H7 (cell line): ENCODE measurements at regions not wholly inside any gene's neighbourhood (a gene's known extent, or its start where the extent isn't known, plus 50 kb on each side); places are given as distances from the start of the nearest gene placed in this dataset.

Experiments used
- DNase-seq: peaks from one replicate; pipeline ENCODE4 v3.0.0; 2012
- H3K27me3 ChIP-seq: 2 replicates; pipeline ENCODE4 v1.6.0; 2011; ENCODE audit warnings: mild to moderate bottlenecking, low read length; ENCODE audit not compliant: control insufficient read depth, insufficient read depth
- H3K36me3 ChIP-seq: replicated peaks from 2 replicates; pipeline ENCODE4 v1.5.1; 2011; ENCODE audit warnings: low read length; ENCODE audit not compliant: control insufficient read depth, insufficient read depth
- H3K4me3 ChIP-seq: 2 replicates; pipeline ENCODE4 v1.5.1; 2011; ENCODE audit warnings: low read depth, mild to moderate bottlenecking, control low read depth, low read length, moderate library complexity; ENCODE audit not compliant: insufficient read depth

DNA sequence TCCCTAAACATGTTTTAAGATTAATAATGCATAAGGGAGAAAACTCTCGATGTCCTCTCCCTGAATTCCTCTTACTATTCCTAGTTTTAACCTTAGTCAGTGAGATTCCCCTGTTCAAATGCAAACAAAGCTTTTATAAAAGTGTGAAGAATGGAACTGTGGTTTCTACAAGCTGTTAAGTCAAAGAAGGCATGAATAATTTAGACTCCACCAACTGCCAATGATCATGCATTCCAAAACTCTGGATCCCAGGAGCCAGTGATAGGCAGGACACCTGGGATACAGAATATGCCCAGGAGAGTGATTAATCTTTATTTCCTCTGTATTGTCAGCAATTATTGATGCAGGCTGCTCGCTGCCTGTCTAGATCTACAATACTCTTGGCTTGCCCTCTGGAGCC, 190.3 kb upstream of the ATF7IP start:
- Histone ChIP-seq H3K4me3 (no peak overlapping the region), H3K27me3 (no peaks in the 10 kb centered on the region), H3K36me3 (no peaks in the 10 kb centered on the region)
- no peak for DNase-seq

DNA sequence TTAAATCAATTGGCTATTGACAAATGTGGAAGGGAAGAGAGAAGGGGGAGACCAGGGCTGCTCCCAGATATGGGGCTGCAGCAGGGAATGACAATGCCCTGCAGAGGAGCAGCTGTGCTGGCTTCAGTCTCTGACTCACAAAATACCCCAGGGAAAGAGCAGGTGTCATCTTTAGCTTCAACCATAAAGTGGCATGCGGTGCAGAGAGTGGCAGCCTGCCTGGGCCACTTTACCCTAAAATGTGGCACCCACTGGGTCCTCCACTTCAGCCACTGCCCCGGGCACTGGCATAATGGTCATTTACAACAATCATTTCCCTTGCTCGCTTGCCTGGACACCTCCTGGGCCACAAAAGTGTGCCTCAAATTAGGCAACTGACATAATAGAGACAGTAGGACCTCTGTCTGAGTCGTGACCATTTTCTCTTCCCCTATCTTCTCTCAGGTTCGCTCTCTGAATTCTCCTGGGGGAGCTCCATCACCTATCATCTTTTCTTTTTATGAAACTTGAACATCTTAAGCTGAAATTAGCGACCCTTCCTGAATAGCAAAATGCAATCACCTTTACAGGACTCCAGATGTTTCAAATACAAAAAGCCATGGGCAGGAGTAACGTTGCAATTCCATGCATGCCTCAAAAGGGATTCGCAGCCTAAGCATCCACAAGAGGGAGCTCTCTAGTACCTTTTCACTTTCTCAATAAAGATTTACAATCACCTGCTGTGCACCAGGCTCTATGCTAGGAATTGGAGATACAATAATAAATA, 179.9 kb upstream of the ATF7IP start:
- peak; percentile 38 for DNase-seq
- no peak overlapping the region for H3K4me3 ChIP-seq
- no peaks in the 10 kb centered on the region for H3K36me3 ChIP-seq
- H3K27me3 ChIP-seq = no peaks in the 10 kb centered on the region

DNA sequence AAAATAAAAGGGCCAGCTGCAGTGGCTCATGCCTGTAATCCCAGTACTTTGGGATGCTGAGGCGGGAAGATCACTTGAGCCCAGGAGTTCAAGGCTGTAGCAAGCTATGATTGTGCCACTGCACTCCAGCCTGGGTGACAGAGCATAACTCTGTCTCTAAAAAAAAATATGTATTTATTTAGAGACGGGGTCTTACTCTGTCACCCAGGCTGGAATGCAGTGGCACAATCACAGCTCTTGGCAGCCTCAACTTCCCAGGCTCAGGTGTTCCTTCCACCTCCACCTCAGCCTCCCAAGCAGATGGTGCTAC, 179.3 kb upstream of the ATF7IP start:
- Histone ChIP-seq H3K27me3 (no peaks in the 10 kb centered on the region), H3K4me3 (no peak overlapping the region), H3K36me3 (no peaks in the 10 kb centered on the region)
- DNase-seq = no peak

DNA sequence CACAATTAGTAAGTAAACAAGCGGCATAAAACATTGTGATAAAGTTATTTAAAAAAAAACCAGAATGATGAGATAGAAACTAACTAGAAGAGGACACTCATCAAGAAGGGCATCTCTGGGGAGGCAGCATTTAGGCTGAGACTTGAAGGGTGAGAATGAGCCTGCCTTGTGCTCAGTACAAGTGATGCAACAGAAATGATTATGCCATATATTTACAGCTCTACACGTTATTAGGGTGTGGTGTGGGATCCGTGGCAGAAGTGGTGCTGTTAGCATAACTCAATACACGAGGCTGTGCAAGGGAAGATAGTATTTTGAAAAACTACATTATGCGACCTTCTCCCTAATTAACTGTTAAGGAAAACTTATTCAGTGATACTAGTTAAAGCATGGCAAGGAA, 178.5 kb upstream of the ATF7IP start:
- Histone ChIP-seq H3K27me3 (no peaks in the 10 kb centered on the region), H3K36me3 (no peaks in the 10 kb centered on the region), H3K4me3 (no peak overlapping the region)
- DNase-seq = no peak

DNA sequence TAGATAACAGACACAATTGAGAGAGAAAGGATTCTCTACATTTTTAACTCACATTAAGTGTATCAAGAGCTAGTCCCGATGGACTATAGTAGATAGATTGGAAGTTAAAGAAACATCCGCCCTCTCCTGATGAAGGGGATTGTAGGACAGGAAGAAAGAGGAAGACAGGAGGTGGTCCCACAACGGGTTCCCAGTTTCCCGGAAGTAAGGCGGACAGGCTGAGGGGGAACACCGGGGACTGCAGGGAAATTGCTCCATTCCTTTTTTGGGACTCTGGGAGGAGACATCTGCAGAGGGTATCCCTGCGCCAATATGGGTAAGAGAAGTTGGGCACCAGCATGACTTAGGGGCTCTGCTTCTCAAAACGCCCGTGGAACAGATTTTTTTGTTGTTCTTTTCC, 177.5 kb upstream of the ATF7IP start:
- Histone ChIP-seq H3K27me3 (no peaks in the 10 kb centered on the region), H3K36me3 (no peaks in the 10 kb centered on the region), H3K4me3 (no peak overlapping the region)
- DNase-seq = no peak

DNA sequence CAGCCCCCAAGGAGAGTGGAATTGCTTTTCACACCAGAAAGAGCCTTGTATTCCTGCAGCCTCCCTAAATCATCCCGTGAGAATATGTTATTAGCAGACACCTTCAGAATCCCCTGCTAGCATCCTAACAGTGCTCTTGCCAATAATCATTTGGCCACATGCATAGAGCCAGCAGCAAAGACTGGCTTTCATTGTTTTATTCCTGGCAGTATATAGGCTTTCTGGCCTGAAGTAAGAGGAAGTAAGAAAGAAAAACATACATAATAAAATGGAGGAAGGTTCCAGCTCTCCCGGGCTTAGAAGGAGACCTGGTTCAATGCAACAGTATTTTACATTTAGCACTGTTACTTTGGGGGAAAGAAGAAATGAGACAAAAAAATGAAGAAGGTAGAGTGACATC, 176.7 kb upstream of the ATF7IP start:
- H3K4me3 ChIP-seq = no peak overlapping the region
- DNase-seq = no peak
- H3K27me3 ChIP-seq = no peaks in the 10 kb centered on the region
- H3K36me3 ChIP-seq = no peaks in the 10 kb centered on the region

DNA sequence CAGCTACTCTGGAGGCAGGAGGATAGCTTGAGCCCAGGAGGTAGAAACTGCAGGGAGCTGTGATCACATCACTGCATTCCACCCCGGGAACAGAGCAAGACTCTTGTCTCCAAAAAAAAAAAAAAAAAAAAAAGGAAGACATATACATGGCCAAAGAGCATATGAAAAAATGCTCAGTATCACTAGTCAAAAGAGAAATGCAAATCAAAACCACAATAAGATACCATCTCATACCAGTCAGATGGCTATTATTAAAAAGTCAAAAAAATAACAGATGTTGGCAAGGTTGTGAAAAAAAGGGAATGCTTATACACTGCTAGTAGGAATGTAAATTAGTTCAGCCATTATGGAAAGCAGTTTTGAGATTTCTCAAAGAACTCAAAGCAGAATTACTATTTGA, 174.8 kb upstream of the ATF7IP start:
- no peaks in the 10 kb centered on the region for H3K36me3 ChIP-seq
- no peaks in the 10 kb centered on the region for H3K27me3 ChIP-seq

DNA sequence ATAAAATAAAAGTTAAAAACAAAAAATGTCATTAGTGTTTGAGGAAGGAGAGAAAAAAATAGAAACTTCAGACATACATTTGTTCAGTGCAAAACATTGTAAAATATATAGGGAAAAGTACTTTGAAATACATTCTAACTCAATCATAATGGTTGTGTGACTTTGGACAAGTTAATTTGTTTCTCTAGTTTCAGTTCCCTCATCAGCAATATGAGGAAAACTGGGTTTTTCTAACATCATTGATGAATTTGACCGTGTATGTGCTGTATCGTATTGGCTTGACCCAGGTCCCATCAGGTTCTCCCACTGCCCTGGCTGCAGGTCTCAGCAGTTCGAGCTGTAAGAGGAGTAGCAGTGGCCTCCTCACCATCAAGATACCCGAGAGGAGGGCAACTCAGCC, 173.9 kb upstream of the ATF7IP start:
- Histone ChIP-seq H3K27me3 (no peaks in the 10 kb centered on the region), H3K36me3 (no peaks in the 10 kb centered on the region), H3K4me3 (no peak overlapping the region)
- no peak for DNase-seq

More for the DNA sequence above, 174.8 kb upstream of the ATF7IP start:
- H3K4me3 ChIP-seq = no peak overlapping the region
- DNase-seq = no peak

DNA sequence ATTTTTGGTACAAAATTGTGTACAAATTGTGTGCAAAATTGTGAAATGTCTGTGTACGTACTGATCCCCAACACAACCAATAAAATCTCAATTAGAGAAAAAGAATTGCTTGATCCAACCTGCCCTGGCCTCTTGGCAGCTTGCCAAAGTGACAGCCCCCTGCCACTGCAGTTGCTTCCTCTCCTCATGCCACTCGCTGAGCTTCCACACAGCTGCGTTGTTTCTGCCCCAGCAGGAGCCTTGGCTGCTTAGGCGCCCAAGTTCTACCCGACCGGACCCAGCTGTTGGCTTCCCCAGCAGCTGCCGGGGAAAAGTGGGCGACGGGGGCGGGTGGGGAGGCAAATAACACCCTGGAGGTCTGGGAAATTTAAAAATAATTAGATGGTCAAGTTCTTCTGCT, 171.8 kb upstream of the ATF7IP start:
- H3K4me3 ChIP-seq = no peak overlapping the region
- H3K27me3 ChIP-seq = no peaks in the 10 kb centered on the region
- peak; percentile 37 for DNase-seq
- no peaks in the 10 kb centered on the region for H3K36me3 ChIP-seq

DNA sequence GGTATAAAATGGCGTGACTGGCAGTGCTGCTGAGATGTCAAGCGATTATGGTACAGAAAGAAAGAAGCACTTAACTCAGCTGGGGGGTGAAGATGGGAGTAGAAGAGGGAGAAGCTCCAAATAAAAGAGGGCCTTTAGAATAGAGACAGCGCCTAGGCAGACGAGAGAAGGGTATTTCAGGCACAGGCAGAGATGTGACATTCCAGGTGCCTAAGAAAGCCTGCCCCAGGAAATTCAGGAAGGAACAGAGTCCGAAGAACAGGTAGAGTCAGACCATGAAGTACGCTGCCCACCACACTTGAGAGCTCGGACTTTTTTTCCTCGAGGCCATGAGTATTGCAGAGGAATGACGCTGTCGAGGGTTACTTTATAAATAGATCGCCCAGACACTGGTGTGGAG, 170.9 kb upstream of the ATF7IP start:
- no peak overlapping the region for H3K4me3 ChIP-seq
- H3K27me3 ChIP-seq = no peaks in the 10 kb centered on the region
- H3K36me3 ChIP-seq = no peaks in the 10 kb centered on the region
- peak; percentile 26 for DNase-seq

DNA sequence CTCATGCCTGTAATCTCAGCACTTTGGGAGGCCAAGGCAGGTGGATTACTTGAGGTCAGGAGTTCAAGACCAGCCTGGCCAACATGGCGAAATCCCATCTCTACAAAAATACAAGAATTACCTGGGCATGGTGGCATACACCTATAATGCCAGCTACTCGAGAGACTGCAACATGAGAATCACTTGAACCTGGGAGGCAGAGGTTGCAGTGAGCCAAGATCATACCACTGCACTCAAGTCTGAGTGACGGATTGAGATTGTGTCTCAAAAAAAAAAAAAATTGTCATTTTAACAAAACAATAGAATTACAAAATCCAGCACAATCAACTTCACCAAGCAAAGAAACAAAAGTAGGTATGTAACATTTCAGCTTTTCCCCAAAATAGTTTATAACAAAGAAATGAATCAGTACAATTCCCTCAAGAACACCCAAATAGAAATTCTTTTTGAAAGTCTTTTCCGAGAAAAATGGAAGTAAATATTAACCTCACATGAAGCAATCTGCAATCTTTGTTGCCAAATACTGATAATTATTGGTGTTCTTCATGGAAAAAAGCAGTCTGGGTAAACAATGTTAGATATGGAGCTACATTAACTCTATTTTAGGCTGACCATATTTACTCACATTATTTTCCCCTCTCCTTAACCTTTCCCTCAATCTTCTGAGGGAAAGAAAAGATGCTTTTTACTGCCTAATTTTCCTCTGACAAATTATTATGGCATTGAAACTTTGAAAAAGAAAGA, 165.9 kb upstream of the ATF7IP start:
- Histone ChIP-seq H3K27me3 (no peaks in the 10 kb centered on the region), H3K4me3 (no peak overlapping the region), H3K36me3 (no peaks in the 10 kb centered on the region)
- DNase-seq = no peak

DNA sequence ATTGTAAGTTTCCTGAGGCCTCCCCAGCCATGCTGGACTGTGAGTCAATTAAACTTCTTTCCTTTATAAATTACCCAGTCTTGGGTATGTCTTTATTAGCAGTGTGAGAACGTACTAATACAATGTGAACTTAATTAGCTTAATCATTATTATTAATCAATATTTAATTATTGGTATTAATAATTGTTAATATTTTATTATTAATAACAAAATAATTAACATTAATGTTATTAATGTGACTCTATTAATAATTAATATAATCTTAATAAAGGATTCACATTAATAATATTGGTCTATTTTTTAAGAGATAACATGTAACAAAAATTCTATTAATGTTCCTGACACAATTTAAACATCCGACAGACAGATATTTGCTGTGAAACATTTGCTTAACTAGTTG, 164.9 kb upstream of the ATF7IP start:
- Histone ChIP-seq H3K27me3 (no peaks in the 10 kb centered on the region), H3K4me3 (no peak overlapping the region), H3K36me3 (no peaks in the 10 kb centered on the region)
- no peak for DNase-seq

DNA sequence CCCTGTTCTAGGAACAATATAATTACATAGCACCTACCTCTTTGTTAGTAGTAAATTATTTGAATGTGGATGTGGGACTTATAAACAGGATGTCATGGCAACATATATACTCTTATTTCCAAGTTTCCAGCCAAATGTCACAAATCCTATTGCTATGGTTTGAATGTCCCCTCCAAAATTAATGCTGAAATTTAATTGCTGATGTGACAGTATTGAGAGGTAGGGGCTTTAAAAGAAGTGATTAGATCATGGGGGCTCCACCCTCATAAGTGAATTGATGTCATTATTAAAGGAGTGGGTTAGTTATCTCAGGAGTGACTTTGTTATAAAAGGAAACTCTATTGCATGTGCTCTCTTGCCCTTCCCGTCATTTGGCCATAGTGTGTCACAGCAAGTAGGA, 164.2 kb upstream of the ATF7IP start:
- DNase-seq = no peak
- Histone ChIP-seq H3K36me3 (no peaks in the 10 kb centered on the region), H3K4me3 (no peak overlapping the region), H3K27me3 (no peaks in the 10 kb centered on the region)

DNA sequence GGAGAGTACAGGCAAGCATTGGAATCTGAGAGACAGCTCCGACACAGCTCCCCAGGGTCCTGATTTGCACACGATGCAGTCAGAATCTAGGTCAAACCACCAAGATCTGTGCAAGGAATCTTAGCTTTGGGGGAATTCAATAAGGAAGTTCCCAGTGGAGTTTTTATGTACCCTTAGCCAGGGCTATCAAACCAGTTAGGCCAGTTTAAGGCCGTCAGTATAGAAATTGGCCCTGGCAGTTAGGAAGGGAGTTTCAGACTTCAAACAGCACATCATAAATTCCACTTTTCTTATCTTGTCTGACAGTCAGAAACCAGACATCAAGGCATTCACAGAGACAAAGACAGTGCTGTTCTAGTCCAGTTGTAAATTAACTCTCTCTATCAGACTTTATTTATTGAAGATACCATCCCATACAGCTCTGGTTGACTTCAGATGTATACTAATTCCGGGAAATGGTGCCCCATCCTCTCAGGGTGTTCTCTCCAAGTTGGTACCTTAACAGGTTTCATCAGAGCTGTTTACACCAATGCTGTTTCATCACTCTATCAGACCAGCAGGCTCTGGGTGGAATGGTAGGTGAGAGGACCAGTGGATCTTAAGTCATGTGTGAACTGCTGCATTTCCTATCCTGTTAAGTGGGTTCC, 157.5 kb upstream of the ATF7IP start:
- Histone ChIP-seq H3K4me3 (no peak overlapping the region), H3K36me3 (no peaks in the 10 kb centered on the region), H3K27me3 (no peaks in the 10 kb centered on the region)
- DNase-seq = no peak

DNA sequence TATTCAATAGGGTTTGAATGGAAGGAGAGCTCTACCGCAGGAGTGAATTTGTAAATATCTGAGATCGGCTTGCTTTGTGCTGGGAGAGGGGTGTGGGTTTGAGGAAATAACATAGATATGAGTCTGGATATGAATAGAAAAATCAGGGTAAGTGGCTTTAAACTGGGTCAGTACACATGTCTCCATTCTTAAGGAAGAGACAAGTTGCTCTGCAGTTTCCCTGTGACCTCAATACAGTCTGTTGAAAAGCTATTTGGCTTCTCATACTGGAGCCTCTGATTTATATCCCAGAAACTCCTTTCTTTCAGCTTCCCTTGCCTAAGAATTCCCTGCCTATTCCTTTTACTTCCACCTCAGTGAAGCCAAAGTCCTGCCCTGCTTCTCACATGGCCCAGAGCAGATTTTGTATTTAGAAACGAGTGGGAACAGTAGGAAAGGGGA, 153.5 kb upstream of the ATF7IP start:
- Histone ChIP-seq H3K4me3 (no peak overlapping the region), H3K27me3 (no peaks in the 10 kb centered on the region), H3K36me3 (no peaks in the 10 kb centered on the region)
- DNase-seq = no peak
